ENCODE measurements at regions not wholly inside any gene's neighbourhood (a gene's known extent, or its start where the extent isn't known, plus 50 kb on each side); places are given as distances from the start of the nearest gene placed in this dataset.
A peak's percentile ranks its signal among the peaks of the same experiment; 100 is the strongest.
"Not testable (repeated sequence)": the region's sequence is repeated elsewhere in the genome, so short reads cannot be mapped to it uniquely, and the experiment has no call there.

DNA sequence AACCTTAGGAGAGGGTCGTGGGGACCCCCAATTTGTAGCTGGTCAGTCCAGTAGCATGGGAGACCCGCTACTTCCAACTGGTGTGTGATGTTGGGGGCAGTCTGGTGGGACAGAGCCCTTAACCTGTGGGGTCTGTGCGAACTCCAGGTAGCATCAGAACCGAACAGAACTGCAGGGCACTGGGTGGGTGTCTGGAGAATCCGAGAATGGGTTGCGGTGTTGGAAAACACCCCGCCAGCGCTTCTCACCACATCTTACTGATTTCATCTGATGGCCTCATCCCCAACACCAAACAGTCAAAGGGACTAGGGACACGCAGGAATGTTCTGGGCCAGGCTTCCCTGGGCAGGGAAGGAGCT lies 89.3 kb downstream of the KCNJ18 start:
- H3K36me3 ChIP-seq, DNase-seq, H3K27me3 ChIP-seq, H3K27ac ChIP-seq, H3K4me1 ChIP-seq, H3K4me3 ChIP-seq, H3K9me3 ChIP-seq: not testable (repeated sequence)
- peak; percentile 42 to 64 for ATAC-seq (ENCODE audit: low FRiP score in 2 of 2)
- 68 to 71% methylated on average over 8 of the region's 9 CpGs for WGBS, 2 donors

GRCh38 chr17:21782107-21782506 lies 89.8 kb downstream of the KCNJ18 start:
- not testable (repeated sequence) for H3K4me1 ChIP-seq, H3K27ac ChIP-seq, H3K4me3 ChIP-seq, DNase-seq, H3K36me3 ChIP-seq, H3K27me3 ChIP-seq, H3K9me3 ChIP-seq
- ATAC-seq (ENCODE audit: low FRiP score in 2 of 2): peak; percentile 15 to 21
- 80% methylated on average over 1 of the region's 9 CpGs; no CpG with 5 or more reads in 1 of the 2 donors for WGBS, 2 donors

- H3K27ac ChIP-seq, H3K4me1 ChIP-seq, H3K36me3 ChIP-seq, H3K4me3 ChIP-seq, H3K9me3 ChIP-seq, DNase-seq, H3K27me3 ChIP-seq: not testable (repeated sequence)
- WGBS, 2 donors: 77% methylated on average over 6 of the region's 6 CpGs; no CpG with 5 or more reads in 1 of the 2 donors
- ATAC-seq (ENCODE audit: low FRiP score in 2 of 2): peak; percentile 19 to 60
These were observed 90.3 kb downstream of the KCNJ18 start for GRCh38 chr17:21782604-21783003.

GRCh38 chr17:21783017-21783416 lies 90.7 kb downstream of the KCNJ18 start:
- ATAC-seq (ENCODE audit: low FRiP score in 2 of 2): peak; percentile 34 to 53
- H3K4me1 ChIP-seq, H3K9me3 ChIP-seq, H3K27ac ChIP-seq, H3K36me3 ChIP-seq, H3K27me3 ChIP-seq, H3K4me3 ChIP-seq, DNase-seq: not testable (repeated sequence)
- 82% methylated on average over 7 of the region's 8 CpGs; no CpG with 5 or more reads in 1 of the 2 donors for WGBS, 2 donors

GRCh38 chr17:21814272-21814671 lies 121.9 kb downstream of the KCNJ18 start:
- H3K9me3 ChIP-seq; H3K27me3 ChIP-seq; H3K36me3 ChIP-seq; H3K4me1 ChIP-seq; DNase-seq; H3K27ac ChIP-seq; H3K4me3 ChIP-seq; ATAC-seq (ENCODE audit: low FRiP score in 2 of 2): not testable (repeated sequence)
- WGBS, 2 donors: 86 to 91% methylated on average over 9 of the region's 9 CpGs

GRCh38 chr17:21814776-21815175 lies 122.5 kb downstream of the KCNJ18 start:
- ATAC-seq (ENCODE audit: low FRiP score in 2 of 2): peak; percentile 52 to 80
- WGBS, 2 donors: 89 to 93% methylated on average over 9 of the region's 9 CpGs
- peak in 1 of 2 donors; percentile 17 for DNase-seq
- Histone ChIP-seq H3K27ac (no peak overlapping the region), H3K36me3 (no peaks in the 10 kb centered on the region), H3K4me3 (no peak overlapping the region), H3K9me3 (peaks cover 0 to 7% (median 1%) of the 10 kb centered on the region in 4 donors), H3K4me1 (no peaks in the 10 kb centered on the region), H3K27me3 (no peaks in the 10 kb centered on the region)
- no peak for TF ChIP-seq POLR2AphosphoS5 (IDR thresholded peaks at IDR 0.05)
- TF ChIP-seq POLR2A (IDR thresholded peaks at IDR 0.05): no peak
- TF ChIP-seq EP300 (IDR thresholded peaks at IDR 0.05): no peak
- TF ChIP-seq, protein P1, sequence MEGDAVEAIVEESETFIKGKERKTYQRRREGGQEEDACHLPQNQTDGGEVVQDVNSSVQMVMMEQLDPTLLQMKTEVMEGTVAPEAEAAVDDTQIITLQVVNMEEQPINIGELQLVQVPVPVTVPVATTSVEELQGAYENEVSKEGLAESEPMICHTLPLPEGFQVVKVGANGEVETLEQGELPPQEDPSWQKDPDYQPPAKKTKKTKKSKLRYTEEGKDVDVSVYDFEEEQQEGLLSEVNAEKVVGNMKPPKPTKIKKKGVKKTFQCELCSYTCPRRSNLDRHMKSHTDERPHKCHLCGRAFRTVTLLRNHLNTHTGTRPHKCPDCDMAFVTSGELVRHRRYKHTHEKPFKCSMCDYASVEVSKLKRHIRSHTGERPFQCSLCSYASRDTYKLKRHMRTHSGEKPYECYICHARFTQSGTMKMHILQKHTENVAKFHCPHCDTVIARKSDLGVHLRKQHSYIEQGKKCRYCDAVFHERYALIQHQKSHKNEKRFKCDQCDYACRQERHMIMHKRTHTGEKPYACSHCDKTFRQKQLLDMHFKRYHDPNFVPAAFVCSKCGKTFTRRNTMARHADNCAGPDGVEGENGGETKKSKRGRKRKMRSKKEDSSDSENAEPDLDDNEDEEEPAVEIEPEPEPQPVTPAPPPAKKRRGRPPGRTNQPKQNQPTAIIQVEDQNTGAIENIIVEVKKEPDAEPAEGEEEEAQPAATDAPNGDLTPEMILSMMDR (IDR thresholded peaks at IDR 0.05): no peak

DNA sequence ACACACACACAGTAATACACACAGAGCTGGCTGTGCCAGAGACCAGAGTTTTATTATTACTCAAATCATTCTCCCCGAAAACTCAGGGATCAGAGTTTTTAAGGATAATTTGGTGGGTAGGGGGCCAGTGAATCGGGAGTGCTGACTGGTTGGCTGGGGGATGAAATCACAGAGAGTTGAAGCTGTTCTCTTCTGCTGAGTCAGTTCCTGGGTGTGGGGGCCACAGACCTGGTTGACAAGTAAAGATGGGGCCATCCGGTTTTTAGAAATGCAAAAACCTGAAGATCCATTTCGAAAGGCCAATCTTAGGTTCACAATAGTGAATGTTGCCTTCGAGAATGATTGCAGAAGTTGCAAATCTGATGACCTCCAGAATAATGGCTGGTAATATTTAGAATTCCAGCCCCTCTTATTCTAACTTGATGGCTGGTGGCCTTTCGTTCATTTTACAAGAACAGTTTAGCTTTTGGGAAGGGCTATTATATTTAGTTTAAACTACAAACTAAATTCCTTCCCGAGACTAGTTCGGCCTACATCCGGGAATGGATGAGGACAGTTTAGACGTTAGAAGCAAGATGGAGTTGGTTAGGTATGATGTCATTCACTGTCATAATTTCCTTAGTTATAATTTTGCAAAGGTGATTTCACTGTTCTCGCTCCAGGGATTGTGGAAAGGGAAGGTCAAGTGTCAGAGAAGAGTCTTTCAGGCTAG lies 123.2 kb downstream of the KCNJ18 start:
- Histone ChIP-seq H3K27me3 (no peaks in the 10 kb centered on the region), H3K4me3 (no peak overlapping the region), H3K4me1 (no peaks in the 10 kb centered on the region), H3K9me3 (peaks cover 0 to 7% (median 1%) of the 10 kb centered on the region in 4 donors), H3K36me3 (no peaks in the 10 kb centered on the region), H3K27ac (no peak overlapping the region)
- no peak for TF ChIP-seq EP300 (IDR thresholded peaks at IDR 0.05)
- no peak for TF ChIP-seq POLR2AphosphoS5 (IDR thresholded peaks at IDR 0.05)
- TF ChIP-seq, protein P1 (IDR thresholded peaks at IDR 0.05): no peak
- no peak for TF ChIP-seq POLR2A (IDR thresholded peaks at IDR 0.05)
- ATAC-seq (ENCODE audit: low FRiP score in 2 of 2): no peak
- DNase-seq: no peak
- 82 to 85% methylated on average over 11 of the region's 11 CpGs for WGBS, 2 donors

All from upper lobe of left lung (tissue), 6 donors.